Chondrocyte (in vitro differentiated cells): ENCODE measurements at regions not wholly inside any gene's neighbourhood (a gene's known extent, or its start where the extent isn't known, plus 50 kb on each side); places are given as distances from the start of the nearest gene placed in this dataset.

ENCODE experiments used
- DNase-seq: peaks from one replicate; pipeline ENCODE4 v3.0.0; 2021; ENCODE audit warnings: mixed read lengths, low spot score
- H3K27ac Mint-ChIP-seq: one replicate; pipeline ENCODE4 v1.8.0; 2021; ENCODE audit warnings: mild to moderate bottlenecking, moderate library complexity, mixed read lengths; ENCODE audit not compliant: unreplicated experiment
- H3K27me3 Mint-ChIP-seq: 2 replicates; pipeline ENCODE4 v1.8.0; 2021; ENCODE audit warnings: low read depth, mixed read lengths
- H3K36me3 Mint-ChIP-seq: 2 replicates; pipeline ENCODE4 v1.8.0; 2021; ENCODE audit warnings: low read depth, mixed read lengths
- H3K4me1 Mint-ChIP-seq: 2 replicates; pipeline ENCODE4 v1.8.0; 2021; ENCODE audit warnings: low read depth, mild to moderate bottlenecking, mixed read lengths
- H3K4me3 Mint-ChIP-seq: one replicate; pipeline ENCODE4 v1.8.0; 2021; ENCODE audit warnings: mild to moderate bottlenecking, moderate library complexity, mixed read lengths; ENCODE audit not compliant: unreplicated experiment
- H3K9me3 Mint-ChIP-seq: 2 replicates; pipeline ENCODE4 v1.8.0; 2021; ENCODE audit warnings: low read depth, mixed read lengths
- CTCF ChIP-seq: fragments of 200-600 bp; sonication (generic); IDR thresholded peaks from 2 replicates; pipeline ENCODE4 v1.5.0; 2021; ENCODE audit warnings: antibody characterized with exemption, mild to moderate bottlenecking, moderate library complexity

- H3K27ac Mint-ChIP-seq, result no peak overlapping the region
- no peaks in the 10 kb centered on the region for H3K36me3 Mint-ChIP-seq
- no peak overlapping the region for H3K4me3 Mint-ChIP-seq
- peaks cover 1% of the 10 kb centered on the region for H3K27me3 Mint-ChIP-seq
- DNase-seq, result no peak
- peaks cover 2% of the 10 kb centered on the region for H3K9me3 Mint-ChIP-seq
- TF ChIP-seq CTCF, result peak; percentile 64
- no peaks in the 10 kb centered on the region for H3K4me1 Mint-ChIP-seq
Measured at GRCh38 chr11:104343578-104343977, 179.6 kb upstream of the PDGFD start.

- peaks cover 2% of the 10 kb centered on the region for H3K9me3 Mint-ChIP-seq
Measured at GRCh38 chr11:104340590-104340989, 176.6 kb upstream of the PDGFD start.

GRCh38 chr11:104339380-104339831, 175.5 kb upstream of the PDGFD start:
- Mint-ChIP-seq H3K27me3 (no peaks in the 10 kb centered on the region), H3K36me3 (no peaks in the 10 kb centered on the region), H3K27ac (no peak overlapping the region), H3K4me3 (no peak overlapping the region), H3K4me1 (peaks cover 10% of the 10 kb centered on the region), H3K9me3 (peaks cover 2% of the 10 kb centered on the region)
- no peak for TF ChIP-seq CTCF
- no peak for DNase-seq

More at GRCh38 chr11:104340590-104340989, 176.6 kb upstream of the PDGFD start:
- TF ChIP-seq CTCF, result no peak
- H3K27ac Mint-ChIP-seq, result no peak overlapping the region
- H3K27me3 Mint-ChIP-seq, result no peaks in the 10 kb centered on the region
- H3K36me3 Mint-ChIP-seq, result no peaks in the 10 kb centered on the region
- no peak for DNase-seq
- H3K4me3 Mint-ChIP-seq, result no peak overlapping the region
- H3K4me1 Mint-ChIP-seq, result peaks cover 10% of the 10 kb centered on the region

- TF ChIP-seq CTCF, result no peak
- Mint-ChIP-seq H3K27me3 (no peaks in the 10 kb centered on the region), H3K27ac (no peak overlapping the region), H3K9me3 (peaks cover 2% of the 10 kb centered on the region), H3K4me3 (no peak overlapping the region), H3K4me1 (peaks cover 10% of the 10 kb centered on the region), H3K36me3 (no peaks in the 10 kb centered on the region)
- DNase-seq, result no peak
Measured at GRCh38 chr11:104338186-104338585, 174.2 kb upstream of the PDGFD start.

GRCh38 chr11:104337273-104337672, 173.3 kb upstream of the PDGFD start:
- no peak for TF ChIP-seq CTCF
- H3K4me1 Mint-ChIP-seq, result peaks cover 10% of the 10 kb centered on the region
- DNase-seq, result no peak
- no peak overlapping the region for H3K4me3 Mint-ChIP-seq
- H3K27ac Mint-ChIP-seq, result no peak overlapping the region
- no peaks in the 10 kb centered on the region for H3K27me3 Mint-ChIP-seq
- peaks cover 2% of the 10 kb centered on the region for H3K9me3 Mint-ChIP-seq
- no peaks in the 10 kb centered on the region for H3K36me3 Mint-ChIP-seq
